Gastrocnemius medialis (tissue), 4 donors: ENCODE measurements at regions not wholly inside any gene's neighbourhood (a gene's known extent, or its start where the extent isn't known, plus 50 kb on each side); places are given as distances from the start of the nearest gene placed in this dataset.

Experiments
- ATAC-seq, 2 donors: fragments of 150-250 bp; one replicate each; pipeline ENCODE4 v1.9.1; 2016
- DNase-seq, 2 donors: peaks; one replicate each; pipeline ENCODE4 v3.0.0-alpha.2; 2019
- H3K27ac ChIP-seq, 4 donors: fragments of 200-600 bp; sonication (generic); 1 replicate in 1 of 4; 2 replicates in 3 of 4; pipeline ENCODE4 v1.5.1; 2016 to 2018; ENCODE audit warnings: mild to moderate bottlenecking in 2 of 4, moderate library complexity in 1 of 4
- H3K27me3 ChIP-seq, 3 donors: fragments of 200-600 bp; sonication (generic) in 2 of 3; 1 replicate in 1 of 3; 2 replicates in 2 of 3; pipeline versions ENCODE4 v1.5.1 to v1.6.0; 2016 to 2019; ENCODE audit warnings: mild to moderate bottlenecking in 1 of 3, moderate library complexity in 1 of 3
- H3K36me3 ChIP-seq, 2 donors: fragments of 200-600 bp; sonication (generic) in 1 of 2; one replicate each; pipeline ENCODE4 v1.5.1; 2017 to 2018
- H3K4me1 ChIP-seq, 2 donors: fragments of 200-600 bp; sonication (generic) in 1 of 2; one replicate each; pipeline ENCODE4 v1.5.1; 2016 to 2017; ENCODE audit warnings: mild to moderate bottlenecking in 2 of 2
- H3K4me3 ChIP-seq, 4 donors: fragments of 200-600 bp; sonication (generic) in 3 of 4; 1 replicate in 1 of 4; 2 replicates in 3 of 4; pipeline ENCODE4 v1.5.1; 2016 to 2019; ENCODE audit warnings: mild to moderate bottlenecking in 2 of 4
- H3K9me3 ChIP-seq, 3 donors: fragments of 200-600 bp; sonication (generic) in 2 of 3; 1 replicate in 1 of 3; 2 replicates in 2 of 3; pipeline ENCODE4 v1.5.1; 2016 to 2019
- POLR2A ChIP-seq, 2 donors: fragments of 450-650 bp; IDR thresholded peaks; one replicate each; pipeline ENCODE4 v1.6.1; 2017; ENCODE audit warnings: antibody characterized with exemption in 2 of 2, mild to moderate bottlenecking in 2 of 2, moderate library complexity in 2 of 2
- in situ Hi-C, 4 donors: fragments of 200-750 bp; cut with MboI; loops; one replicate each; pipeline versions ENCODE4 v1.15.0 to v1.8.0; 2017; ENCODE audit warnings: low sequenced_read_pairs in 4 of 4
- intact Hi-C: fragments of 100-400 bp; cut with DNase I; formaldehyde crosslinking; loops from one replicate; pipeline ENCODE4 v1.15.1; 2023; ENCODE audit warnings: low total_unique reads
- TF ChIP-seq, protein P1 (sequence below), 5 experiments: fragments of 450-650 bp in 3 of 5; fragments of 200-600 bp in 2 of 5; sonication (generic) in 2 of 5; IDR thresholded peaks in 4 of 5; conservative IDR thresholded peaks in 1 of 5; 1 replicate in 4 of 5; 2 replicates in 1 of 5; pipeline ENCODE4 v1.5.1; 2016 to 2019; ENCODE audit warnings: antibody characterized with exemption in 5 of 5, mild to moderate bottlenecking in 3 of 5, moderate library complexity in 3 of 5

GRCh38 chr10:56895306-56895705 is 534.2 kb upstream of the ZWINT start:
- no peak for TF ChIP-seq POLR2A (IDR thresholded peaks at IDR 0.05)
- TF ChIP-seq, protein P1, sequence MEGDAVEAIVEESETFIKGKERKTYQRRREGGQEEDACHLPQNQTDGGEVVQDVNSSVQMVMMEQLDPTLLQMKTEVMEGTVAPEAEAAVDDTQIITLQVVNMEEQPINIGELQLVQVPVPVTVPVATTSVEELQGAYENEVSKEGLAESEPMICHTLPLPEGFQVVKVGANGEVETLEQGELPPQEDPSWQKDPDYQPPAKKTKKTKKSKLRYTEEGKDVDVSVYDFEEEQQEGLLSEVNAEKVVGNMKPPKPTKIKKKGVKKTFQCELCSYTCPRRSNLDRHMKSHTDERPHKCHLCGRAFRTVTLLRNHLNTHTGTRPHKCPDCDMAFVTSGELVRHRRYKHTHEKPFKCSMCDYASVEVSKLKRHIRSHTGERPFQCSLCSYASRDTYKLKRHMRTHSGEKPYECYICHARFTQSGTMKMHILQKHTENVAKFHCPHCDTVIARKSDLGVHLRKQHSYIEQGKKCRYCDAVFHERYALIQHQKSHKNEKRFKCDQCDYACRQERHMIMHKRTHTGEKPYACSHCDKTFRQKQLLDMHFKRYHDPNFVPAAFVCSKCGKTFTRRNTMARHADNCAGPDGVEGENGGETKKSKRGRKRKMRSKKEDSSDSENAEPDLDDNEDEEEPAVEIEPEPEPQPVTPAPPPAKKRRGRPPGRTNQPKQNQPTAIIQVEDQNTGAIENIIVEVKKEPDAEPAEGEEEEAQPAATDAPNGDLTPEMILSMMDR (IDR thresholded peaks at IDR 0.05 in 4 of 5, conservative IDR thresholded peaks at IDR 0.05 in 1 of 5): no peak
- Histone ChIP-seq H3K4me3 (no peak overlapping the region), H3K27ac (no peak overlapping the region), H3K36me3 (no peaks in the 10 kb centered on the region), H3K4me1 (no peaks in the 10 kb centered on the region), H3K9me3 (no peaks in the 10 kb centered on the region), H3K27me3 (no peaks in the 10 kb centered on the region)
- DNase-seq: no peak
- in situ Hi-C loops (no loop called here), intact Hi-C loops (no loop called here)
- ATAC-seq: no peak

DNA sequence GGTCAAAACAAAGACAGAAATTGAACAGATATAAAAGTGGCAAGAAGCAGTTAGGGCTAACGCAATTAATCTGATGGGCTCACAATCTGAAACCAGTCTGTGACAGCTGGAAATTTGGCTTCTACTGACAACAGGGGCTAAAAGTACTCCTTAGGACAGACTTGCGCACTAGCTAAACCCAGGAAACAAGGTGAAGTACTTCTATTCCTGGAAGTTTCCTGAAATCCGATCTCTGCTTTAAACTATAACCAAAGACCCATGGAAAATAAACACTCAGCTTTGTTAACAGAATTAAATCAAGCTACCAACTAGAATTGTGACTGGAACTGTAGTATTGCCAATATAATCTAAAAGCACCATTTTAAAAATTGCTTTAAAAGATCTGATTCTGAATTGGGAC is 520.2 kb upstream of the ZWINT start:
- in situ Hi-C loops: no loop called here
- DNase-seq: no peak
- intact Hi-C loops: no loop called here
- Histone ChIP-seq H3K36me3 (no peaks in the 10 kb centered on the region), H3K27me3 (no peaks in the 10 kb centered on the region), H3K4me3 (no peak overlapping the region), H3K27ac (no peak overlapping the region), H3K9me3 (no peaks in the 10 kb centered on the region), H3K4me1 (no peaks in the 10 kb centered on the region)
- TF ChIP-seq POLR2A (IDR thresholded peaks at IDR 0.05): no peak
- TF ChIP-seq, protein P1 (IDR thresholded peaks at IDR 0.05 in 4 of 5, conservative IDR thresholded peaks at IDR 0.05 in 1 of 5): no peak
- no peak for ATAC-seq

- no peaks in the 10 kb centered on the region for H3K27me3 ChIP-seq
- in situ Hi-C loops: no loop called here
- ATAC-seq (no peak), DNase-seq (no peak)
- intact Hi-C loops: no loop called here
- TF ChIP-seq, protein P1 (IDR thresholded peaks at IDR 0.05 in 4 of 5, conservative IDR thresholded peaks at IDR 0.05 in 1 of 5): no peak
- TF ChIP-seq POLR2A (IDR thresholded peaks at IDR 0.05): no peak
- no peak overlapping the region for H3K4me3 ChIP-seq
- no peaks in the 10 kb centered on the region for H3K36me3 ChIP-seq
- no peaks in the 10 kb centered on the region for H3K4me1 ChIP-seq
- no peak overlapping the region for H3K27ac ChIP-seq
- no peaks in the 10 kb centered on the region for H3K9me3 ChIP-seq
These were observed 519.5 kb upstream of the ZWINT start for GRCh38 chr10:56880606-56881005.

- DNase-seq: no peak
- intact Hi-C loops (no loop called here), in situ Hi-C loops (no loop called here)
- no peak overlapping the region for H3K27ac ChIP-seq
- no peaks in the 10 kb centered on the region for H3K27me3 ChIP-seq
- no peaks in the 10 kb centered on the region for H3K36me3 ChIP-seq
- H3K4me3 ChIP-seq: no peak overlapping the region
- TF ChIP-seq, protein P1 (IDR thresholded peaks at IDR 0.05 in 4 of 5, conservative IDR thresholded peaks at IDR 0.05 in 1 of 5): no peak
- TF ChIP-seq POLR2A (IDR thresholded peaks at IDR 0.05): no peak
- no peak for ATAC-seq
- no peaks in the 10 kb centered on the region for H3K4me1 ChIP-seq
- H3K9me3 ChIP-seq: no peaks in the 10 kb centered on the region
These were observed 513.9 kb upstream of the ZWINT start for GRCh38 chr10:56874950-56875349.

DNA sequence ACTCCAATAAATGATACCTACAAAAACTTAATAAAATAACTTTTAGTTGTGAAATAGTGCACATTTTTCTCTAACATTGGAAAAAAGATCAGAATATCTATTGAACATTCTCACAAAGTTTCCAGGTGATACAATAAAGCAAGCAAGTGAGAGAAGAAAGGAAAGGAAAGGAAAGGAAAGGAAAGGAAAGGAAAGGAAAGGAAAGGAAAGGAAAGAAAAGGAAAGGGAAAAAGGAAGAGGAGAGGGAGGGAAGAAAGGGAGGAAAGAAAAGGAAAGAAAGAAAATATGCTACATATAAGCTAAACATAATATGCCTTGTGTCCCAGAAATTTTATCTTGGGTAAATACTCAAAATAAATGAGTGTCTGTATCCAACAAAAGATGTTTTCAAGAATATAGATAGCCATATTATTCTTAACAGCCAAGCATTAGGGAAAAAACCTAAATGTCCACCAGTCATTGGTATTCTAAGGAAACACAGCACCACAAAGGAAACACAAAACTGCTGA is 510.2 kb upstream of the ZWINT start:
- Histone ChIP-seq H3K9me3 (no peaks in the 10 kb centered on the region), H3K4me1 (no peaks in the 10 kb centered on the region), H3K4me3 (no peak overlapping the region), H3K27ac (no peak overlapping the region), H3K36me3 (no peaks in the 10 kb centered on the region), H3K27me3 (no peaks in the 10 kb centered on the region)
- no peak for DNase-seq
- TF ChIP-seq, protein P1 (IDR thresholded peaks at IDR 0.05 in 4 of 5, conservative IDR thresholded peaks at IDR 0.05 in 1 of 5): no peak
- no peak for TF ChIP-seq POLR2A (IDR thresholded peaks at IDR 0.05)
- in situ Hi-C loops (no loop called here), intact Hi-C loops (no loop called here)
- ATAC-seq: no peak
